CD4-positive, alpha-beta T cell treated with Interleukin-4 for 4 hours (primary cell): ENCODE measurements at regions not wholly inside any gene's neighbourhood (a gene's known extent, or its start where the extent isn't known, plus 50 kb on each side); places are given as distances from the start of the nearest gene placed in this dataset.
A peak's percentile ranks its signal among the peaks of the same experiment; 100 is the strongest.

Experiments
- DNase-seq: peaks from one replicate; pipeline ENCODE4 v3.0.0-alpha.2; 2020

DNA sequence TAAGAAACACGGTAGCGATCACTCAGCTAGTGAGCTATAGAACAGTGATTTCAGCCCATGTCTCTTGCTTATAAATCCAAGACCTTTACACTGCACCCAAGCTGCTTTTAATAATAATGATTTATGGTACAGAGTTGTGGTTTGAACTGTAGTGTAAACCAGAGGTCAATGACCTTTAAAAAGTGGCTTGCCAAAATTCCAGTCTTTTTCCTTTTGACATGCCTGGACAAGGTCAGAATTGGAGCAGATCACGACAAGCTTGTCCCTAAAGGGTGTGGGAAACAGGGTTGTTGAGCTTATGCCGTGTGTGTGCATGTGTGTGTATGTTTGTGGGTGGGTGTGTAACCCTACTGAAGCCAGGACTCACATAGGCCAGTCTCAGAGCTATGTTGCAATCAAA is 225.3 kb upstream of the CLINT1 start:
- no peak for DNase-seq

DNA sequence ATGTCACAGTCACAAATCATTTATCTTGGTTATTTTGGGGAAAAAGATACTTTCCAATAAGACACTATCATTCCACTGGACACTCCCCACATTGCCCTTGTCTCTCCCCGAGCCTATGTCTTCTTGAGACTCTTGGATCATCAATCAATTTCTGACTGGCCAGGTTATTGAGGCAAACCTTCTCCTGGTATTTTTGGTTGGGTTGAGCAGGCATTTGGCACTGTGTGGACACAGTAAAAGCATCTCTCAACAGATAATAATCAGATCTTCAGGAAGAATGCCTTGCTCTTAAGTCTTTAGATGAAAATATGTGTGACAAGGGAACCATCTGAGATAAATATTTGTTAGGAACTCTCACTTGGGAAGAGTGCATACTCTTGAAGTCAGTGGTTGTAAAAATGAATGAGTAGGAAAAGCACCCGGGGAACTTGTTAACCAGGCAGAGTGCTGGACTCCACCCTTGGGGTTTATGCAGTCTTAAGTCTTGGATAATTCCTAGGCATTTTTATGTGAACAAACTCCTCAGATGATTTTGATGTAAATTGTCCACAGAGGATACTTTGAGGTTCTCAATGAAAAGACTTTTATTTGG is 223.8 kb upstream of the CLINT1 start:
- DNase-seq, result no peak

DNA sequence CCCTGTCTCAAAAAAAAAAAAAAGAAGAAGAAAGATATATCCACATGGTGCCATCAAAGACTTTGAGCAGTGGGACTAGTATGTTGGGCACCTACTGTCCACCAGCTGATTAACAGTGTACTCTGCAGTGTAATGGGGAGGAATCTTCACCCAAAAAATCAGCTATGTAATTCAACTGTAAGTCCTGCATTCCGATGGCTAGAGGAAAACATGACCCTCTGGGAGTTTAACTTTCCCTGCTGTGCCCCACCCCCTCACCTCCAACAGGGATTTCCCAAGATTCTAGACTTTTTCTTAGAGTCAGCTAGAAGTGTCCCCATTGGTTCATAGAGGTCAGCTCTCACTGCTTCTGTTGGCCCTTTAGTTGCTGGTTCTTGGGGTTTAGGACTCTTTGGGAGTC is 221.2 kb upstream of the CLINT1 start:
- no peak for DNase-seq

DNA sequence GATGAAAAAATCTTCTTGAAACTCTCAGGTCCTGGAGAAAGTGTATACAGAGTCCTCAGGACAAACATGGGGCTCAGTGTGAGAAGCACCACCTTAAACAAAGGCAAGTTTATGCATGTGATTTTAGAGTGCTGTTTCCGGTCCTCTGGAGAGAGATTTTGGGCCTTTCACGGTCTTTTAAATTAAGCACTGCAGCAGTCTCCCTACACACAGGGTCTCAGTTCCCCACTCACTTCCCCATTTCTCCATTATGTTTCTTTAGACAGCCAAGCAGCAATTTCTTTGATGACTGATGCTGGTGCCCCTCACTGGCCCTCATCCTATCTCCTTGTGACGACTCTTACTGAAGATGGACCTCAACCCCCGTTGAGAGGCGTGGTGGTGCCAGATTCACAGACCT is 220.2 kb upstream of the CLINT1 start:
- DNase-seq, result no peak

DNA sequence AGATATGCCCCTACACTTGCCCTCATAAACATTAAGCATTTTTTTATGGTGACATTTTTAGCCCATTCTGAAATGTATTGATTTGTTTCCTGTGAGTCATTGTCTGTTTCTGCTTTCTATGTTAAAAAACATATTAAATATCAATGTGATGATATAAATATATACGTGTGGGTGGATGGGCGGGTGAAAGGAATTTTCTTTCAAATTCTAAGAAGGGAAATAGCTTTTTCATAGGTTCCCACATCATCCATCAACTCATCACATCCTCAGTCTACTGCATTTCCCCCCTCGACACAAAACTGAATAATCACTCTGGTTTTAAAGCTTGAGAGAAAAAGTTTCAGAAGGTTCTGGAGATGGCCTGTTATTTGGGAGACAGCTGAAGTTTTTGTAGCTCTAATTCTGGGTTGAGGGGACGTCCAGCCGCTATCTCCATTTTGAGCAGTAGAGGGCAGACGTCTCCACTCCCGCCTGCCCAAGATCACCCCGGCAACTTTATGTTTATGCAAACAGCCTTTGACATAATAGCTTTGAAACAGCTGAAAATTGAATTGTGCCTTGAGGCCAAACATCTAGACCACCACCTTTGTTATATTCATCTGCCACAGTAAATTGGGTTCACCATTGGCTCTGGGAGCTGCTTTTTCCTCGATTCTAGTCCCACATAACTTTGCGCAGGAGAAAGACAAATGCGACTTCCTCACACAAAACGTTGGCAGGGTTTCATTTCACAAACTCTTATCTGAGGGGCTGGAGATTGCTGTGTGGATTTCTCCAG is 216.2 kb upstream of the CLINT1 start:
- peak; percentile 39 for DNase-seq

DNA sequence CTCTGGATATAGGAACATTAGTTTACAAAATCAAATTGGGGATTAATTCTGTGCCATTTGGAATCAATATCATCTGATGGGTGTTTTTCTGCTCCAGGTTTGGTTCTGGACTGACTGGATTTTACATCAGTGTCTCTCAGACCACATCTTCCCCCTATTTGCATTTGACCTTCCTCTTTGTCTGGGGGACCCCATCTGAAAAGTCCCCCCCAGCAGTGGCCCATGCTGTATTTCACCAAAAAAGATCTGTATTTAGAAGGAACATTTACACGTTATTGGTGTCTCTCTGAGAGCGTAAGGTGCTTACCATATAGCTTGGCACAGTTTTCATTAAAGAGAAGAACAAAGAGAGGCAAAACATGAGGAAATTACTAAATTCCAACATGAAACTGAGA is 215.6 kb upstream of the CLINT1 start:
- no peak for DNase-seq

DNA sequence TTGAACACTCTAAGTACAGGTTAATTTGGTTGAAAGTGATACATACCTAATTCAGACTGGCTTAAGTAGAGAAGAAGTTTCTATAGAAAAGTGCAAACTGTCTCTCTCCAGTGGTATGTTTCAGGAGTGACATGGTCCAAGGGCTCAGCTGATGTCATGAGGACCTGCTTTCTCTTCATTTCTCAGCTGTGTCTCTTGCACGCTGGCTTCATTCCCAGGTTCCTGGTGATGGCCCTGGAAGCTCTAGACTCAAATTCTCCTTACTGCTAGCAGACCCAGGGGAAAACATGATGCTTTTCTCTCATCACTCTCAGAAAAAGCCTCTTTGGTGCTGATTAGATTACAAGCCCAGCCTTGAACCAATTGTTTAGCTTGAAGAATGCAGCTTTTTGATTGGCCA is 211.9 kb upstream of the CLINT1 start:
- DNase-seq, result no peak

DNA sequence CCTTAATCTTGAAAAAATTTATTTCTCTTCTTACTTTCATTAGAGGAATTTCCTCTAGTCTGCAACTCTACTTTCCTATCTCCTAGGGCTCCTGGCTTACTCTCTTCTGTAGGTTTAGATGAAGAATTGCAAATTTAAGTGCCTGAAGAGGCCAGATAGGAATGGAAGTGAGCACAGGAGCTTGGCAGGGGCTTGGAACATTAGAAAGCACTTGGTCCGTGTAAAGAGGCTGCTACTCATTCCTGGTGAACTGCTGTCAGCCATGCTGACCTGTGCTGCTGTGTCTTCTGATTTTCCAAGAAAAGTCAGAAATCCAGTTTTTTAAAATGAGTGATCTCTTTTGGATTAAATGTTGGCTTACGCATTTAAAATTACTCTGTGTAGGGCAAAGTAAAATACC is 210.9 kb upstream of the CLINT1 start:
- no peak for DNase-seq

DNA sequence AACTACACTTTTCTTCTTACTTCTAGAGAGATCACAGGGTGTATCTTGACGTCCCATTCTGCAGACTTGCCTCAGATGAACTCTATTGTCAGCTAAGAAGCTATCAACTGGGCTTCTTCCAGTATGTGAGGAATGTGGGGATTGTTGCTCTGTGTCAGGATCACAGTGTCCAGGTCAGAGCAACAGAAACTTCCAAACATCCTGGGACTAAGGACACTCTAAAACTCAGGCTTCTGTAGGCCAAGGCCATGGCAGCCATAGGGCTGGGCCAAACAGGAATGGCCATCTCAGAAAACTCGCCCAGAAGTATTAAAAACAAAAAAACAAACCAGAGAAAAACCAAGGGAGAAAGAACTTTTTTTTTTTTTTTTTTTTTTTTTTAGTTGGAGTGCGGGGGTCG is 210.0 kb upstream of the CLINT1 start:
- DNase-seq, result no peak

DNA sequence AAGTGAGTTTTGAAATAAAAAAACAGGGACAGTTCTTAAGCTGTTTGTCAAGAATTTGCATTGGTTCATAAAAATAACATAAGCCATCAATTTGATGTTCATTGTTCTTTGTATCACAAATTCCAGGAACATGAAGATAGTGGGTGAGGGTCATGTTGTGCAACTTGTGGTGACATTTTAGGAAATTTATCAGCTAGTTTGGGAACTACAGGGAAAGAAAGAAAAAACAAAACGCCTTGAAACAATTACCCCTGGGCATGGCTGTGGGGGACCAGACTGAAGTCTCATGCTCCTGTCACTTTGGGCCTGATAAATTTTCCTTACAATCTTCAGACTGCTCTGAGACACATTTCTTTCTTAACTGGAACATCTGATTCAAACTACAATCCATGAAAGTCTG is 207.1 kb upstream of the CLINT1 start:
- DNase-seq, result no peak

DNA sequence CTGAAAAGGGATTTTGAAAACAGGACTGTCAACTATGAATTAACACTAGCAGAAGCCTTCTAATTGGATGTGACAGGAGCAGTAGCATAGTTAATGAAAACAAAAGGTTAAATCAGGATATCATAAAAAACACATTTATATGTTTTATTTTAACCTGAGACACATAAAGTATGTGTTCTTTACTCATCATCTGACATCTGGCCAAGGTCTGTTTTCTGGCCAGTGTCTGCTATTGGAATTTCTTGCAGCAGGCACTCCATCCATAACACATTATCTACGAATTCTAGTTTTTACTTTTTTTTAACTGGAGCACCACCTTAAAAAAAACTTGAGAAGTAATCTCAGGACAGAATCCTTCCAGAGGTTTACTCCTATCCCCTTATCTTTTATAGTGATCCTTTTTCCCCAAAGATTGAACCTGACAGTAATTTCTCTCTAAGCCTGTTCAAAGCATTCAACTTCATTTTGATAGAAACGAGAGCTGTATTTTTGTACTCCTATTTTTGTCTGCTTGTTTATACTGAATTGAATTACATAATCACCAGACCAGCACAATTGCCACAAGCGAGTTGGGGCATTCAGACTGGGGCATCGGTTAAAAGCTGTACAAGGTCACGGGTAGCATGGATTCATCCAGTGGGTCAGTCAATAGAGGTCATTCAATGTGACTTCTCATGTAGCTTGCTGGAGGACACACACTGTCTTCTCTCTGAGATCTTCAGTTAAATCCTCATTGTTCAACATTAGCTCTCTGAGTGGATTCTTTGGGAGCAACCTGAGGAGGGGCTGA is 205.6 kb upstream of the CLINT1 start:
- DNase-seq, result no peak

DNA sequence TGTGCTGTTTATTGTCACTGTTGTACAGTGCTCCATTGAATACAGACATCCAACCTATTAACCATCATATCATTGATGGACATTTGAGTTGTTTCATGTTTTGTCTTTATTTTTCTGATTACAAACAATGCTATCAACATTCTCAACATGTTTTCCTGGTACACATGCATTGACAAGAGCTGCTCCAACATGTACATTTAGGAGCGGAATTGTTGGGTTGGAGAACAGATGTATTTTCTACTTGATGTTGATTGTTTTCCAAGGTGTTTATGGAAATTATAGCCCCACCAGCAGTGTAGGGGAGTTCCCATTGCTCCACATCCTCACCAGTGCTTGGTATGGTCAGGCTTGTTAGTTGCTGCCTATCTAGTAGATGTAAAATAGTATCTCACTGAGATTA is 204.1 kb upstream of the CLINT1 start:
- no peak for DNase-seq

DNA sequence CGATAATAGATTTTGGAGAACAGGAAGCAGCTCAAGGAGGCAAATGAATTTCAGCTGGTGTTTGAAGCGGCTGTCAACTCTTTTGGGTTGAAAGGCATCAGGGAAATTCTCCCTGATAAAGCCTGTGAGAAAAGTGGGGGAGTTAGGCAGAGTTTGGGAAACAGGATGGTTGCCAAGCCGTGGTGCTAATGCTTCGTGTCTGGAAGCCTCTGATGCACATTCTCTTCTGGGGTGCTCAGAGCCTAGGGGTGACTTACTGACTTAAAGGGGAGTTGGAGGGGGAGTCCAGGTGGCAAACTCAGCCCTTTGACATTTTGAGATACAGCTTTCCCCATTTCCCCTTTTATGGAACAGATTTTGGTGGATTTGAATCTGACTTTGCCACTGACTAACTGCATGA is 202.5 kb upstream of the CLINT1 start:
- DNase-seq, result no peak

DNA sequence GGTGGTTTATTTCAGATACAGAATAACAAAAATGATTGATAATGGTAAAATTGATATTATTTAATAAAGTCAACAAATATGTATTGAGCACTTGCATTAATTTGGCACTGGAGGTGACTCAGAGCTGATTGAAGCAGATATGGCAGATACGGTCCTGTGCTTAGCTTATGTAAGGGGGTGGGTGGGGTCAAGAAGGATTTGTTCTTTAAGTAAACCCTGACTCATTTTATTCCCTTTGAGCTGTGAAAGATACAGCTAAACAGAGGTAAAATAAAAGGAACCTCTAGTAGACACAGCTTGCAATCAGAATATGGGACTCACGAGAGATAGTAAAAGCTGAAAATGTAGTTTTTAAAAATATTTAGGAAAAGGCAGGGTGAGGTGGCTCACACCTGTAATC is 201.3 kb upstream of the CLINT1 start:
- no peak for DNase-seq

DNA sequence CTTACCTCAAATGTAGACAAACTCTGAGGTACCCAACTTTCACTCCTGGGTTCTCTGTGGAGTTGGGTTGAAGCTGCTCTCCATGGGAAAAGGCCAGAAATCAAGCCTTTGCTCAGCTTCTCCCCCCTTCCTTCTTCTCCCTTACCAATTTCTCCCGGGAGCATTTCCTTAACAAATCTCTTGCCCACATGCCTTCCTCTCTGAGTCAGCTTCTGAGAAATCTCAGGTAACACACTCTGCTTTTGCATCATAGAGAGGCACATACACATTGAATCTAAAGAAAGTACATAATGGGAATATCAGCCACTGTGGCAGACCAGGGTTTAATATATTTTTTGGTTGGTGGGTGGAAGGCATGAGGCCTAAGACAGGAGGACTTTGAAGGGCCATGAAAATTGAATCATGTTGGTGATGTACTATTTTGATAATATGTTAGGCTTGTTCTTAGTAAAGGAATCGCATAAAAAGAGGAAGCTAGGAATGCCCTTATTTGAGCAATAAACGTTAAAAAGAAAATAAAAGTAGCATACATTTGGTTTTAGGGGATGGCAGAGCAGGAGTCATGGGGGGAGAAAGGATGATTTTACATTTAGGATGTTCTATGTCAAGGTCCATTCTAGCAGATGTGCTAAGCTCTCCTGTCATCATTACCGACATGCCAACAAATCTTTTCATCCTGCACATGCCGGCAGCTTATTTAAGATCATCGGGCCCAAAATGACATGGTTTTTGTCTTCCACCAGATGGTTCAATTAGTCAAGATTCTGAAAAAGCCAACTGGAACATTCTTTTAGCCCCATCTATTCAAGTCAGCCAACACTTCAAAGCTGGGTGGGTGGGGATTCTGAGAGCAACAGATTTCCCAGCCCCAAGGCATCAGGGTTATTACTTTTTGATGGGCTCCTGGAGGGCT is 199.5 kb upstream of the CLINT1 start:
- DNase-seq, result no peak

DNA sequence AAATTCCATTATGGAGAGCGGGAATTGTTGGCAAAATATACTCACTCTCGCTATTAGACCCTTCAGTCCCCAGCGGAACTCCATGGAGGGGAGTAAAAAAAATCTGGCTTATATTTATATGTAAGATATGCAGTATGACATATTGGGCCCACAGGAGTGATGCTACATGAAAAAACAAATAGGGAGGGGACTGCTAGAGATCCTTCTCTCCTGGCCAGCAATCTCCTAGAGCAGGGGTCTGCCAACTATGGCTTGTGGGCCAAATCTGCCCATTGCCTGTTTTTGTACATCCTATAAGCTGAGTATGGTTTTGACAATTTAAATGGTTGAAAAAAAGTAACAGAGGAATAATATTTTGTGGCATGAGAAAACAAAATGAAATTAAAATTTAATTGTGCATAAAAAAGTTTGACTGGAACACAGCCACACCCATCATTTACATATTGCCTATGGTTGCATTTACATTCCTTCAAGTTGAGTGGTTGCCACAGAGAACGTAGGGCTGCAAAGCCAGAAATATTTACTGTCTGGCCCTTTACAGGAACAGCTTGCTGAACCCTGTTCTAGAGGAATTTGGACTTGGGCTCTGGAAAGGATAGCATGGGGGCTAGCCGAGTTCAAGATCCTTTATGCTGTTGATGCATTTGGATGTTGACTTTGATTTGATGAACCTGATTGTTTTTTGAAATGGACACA is 197.3 kb upstream of the CLINT1 start:
- DNase-seq, result no peak

DNA sequence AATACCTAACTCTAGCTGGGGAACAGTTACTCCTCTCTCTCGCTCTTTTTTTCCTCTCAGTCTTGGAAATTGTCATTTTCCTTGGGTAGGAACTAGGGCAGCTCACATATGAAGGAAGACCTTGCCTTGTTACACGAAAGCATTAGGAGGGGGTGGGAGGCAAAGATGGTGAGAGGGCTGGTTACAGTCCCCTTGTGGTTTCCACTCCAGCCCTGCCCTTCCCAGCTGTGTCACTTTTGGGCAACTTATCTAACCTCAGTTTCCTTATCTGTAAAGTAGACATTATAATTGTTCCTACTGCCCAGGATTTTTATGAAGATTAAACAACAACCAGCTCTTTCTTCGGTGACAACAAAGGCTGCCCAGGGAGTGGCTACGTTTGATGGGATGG is 196.2 kb upstream of the CLINT1 start:
- DNase-seq, result no peak

DNA sequence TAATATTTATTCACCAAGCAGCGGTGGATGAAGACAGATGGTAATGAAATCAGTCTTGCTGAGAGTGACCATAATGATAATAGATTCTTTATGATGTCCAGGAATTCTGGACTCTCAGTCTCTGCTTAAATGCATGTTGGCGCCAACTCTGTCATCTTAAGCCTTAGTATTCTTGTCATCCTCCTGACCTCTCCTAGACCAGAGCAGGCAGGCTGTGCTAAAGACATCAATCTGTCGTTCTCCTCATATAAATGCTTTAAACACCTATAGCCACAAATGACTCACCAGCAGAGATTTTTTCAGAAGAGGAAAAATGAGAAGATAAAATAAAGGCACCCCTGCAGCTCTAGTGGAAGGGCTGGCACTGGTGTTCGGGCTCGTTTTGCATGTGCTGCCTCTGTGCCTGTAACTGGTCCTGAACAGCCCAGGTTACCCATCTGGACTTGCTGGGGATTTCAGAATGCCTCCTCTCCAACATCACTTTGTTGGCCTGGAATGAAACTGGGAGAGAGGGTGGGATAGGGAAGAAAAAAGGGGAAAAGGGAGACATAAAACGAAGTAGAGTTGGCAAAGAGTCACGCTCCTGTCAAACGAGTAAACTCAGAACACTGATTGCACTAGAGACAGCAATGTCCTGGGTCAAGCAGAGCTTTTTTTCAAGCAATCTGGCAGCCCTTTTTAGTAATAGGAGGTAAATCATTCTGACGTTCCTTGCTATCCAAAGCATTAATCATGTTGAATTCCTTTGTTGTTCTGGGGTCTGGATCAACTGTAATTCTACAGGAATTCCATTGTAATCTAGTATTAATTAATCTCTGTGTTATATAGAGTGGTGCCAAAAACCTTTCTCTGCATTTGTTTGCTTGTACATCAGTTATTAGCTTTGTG is 195.5 kb upstream of the CLINT1 start:
- no peak for DNase-seq

DNA sequence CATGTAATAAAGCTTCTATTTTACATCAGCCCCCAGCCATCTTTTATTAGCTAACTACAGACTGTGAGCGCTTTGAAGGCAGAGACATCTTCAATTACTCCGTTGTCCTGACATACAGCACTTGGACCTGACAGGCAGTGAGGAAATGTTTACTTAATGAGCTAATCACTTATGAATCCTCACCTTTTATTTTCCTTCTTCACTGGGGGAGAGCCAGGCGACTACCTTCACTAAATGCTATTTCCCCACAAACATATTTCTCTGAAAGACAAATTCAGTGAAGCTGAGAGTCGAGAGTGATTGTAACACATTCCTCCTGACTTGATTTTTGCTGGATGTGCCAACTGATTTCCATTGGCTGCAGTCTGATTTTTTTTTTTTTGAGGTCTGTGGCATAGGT is 192.1 kb upstream of the CLINT1 start:
- DNase-seq, result no peak

DNA sequence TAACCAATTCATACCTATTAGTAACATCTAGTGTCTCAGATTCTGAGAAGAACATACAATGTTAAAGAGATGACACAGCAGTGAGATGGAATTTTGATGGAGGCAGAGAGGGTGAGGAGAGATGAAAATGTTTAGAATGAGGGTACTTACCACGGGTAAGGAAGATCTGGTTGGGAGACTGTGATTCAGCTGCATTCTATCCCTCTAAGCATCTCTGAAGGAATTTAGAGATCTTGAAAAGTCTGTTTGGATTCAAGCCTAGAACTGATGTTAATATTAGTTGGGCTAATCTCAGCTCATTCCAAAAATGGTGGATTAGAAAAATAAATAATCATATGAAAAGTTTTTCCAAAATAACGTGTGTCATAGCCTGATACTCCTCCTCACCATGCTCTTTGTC is 191.5 kb upstream of the CLINT1 start:
- no peak for DNase-seq

DNA sequence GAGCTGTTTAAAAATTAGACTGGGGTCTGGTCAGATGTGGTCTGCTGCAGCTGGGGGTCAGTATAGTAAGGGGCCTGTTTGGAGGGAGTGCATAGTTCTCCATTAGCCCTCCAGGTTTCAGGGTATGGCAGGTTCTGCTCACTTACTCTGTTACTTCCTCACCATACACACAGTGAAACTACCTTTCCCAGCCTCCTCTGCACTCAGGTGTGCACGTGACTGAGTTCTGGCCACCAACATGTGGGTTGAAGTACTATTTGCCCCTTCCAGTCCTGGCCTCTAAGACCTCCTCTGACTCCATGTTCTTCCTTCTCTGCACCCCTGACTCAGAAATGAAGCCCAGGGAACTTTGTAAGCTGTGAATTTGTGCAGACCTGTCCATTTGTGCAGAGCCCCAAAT is 190.5 kb upstream of the CLINT1 start:
- no peak for DNase-seq

DNA sequence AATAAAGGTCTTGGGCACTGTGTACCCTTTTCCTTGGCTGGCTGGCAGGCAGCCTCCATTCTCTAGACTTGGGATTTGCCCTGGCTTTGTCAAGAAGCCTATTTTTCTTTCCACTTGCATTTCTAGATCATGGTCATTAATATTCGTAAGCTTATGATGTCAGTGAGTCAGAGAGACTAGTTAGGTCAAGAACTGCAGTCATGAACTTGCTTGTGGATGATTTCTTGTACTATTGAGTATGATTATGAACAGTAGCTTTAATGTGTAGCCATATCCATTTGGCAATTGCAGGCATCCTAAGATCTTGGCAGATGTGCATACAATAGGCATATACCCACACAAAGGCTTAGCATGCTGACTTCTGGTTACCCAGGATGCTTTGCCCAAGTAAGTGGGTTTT is 186.8 kb upstream of the CLINT1 start:
- no peak for DNase-seq
